ENCODE measurements at regions not wholly inside any gene's neighbourhood (a gene's known extent, or its start where the extent isn't known, plus 50 kb on each side); places are given as distances from the start of the nearest gene placed in this dataset.

DNA sequence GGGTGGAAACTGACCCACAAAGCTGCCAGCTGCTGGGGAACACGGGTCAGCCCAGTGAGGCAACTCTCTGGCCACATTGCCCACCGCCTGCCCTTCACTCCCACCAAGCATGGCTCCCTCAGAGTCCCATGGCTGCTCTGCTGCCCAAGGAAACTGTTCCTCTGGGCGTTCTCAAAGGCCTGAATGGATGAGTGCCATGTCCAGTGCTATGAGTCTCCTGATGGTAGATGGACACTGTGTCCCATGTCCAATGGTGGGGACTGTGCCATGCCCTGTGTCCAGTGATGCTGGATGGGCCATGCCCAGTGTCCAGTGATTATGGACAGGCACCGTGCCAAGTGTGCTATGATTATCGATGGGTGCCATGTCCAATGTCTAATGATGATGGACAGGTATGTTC, 88.8 kb downstream of the ANKRD10 start:
- Mint-ChIP-seq H3K36me3 (peaks cover 0 to 3% (median 0%) of the 10 kb centered on the region in 3 donors), H3K4me3 (no peak overlapping the region), H3K9me3 (no peaks in the 10 kb centered on the region), H3K4me1 (no peaks in the 10 kb centered on the region), H3K27me3 (ENCODE audit: low read depth in 3 of 3) (peaks cover 0 to 6% (median 1%) of the 10 kb centered on the region in 3 donors), H3K27ac (no peak overlapping the region)
- no peak for DNase-seq

DNA sequence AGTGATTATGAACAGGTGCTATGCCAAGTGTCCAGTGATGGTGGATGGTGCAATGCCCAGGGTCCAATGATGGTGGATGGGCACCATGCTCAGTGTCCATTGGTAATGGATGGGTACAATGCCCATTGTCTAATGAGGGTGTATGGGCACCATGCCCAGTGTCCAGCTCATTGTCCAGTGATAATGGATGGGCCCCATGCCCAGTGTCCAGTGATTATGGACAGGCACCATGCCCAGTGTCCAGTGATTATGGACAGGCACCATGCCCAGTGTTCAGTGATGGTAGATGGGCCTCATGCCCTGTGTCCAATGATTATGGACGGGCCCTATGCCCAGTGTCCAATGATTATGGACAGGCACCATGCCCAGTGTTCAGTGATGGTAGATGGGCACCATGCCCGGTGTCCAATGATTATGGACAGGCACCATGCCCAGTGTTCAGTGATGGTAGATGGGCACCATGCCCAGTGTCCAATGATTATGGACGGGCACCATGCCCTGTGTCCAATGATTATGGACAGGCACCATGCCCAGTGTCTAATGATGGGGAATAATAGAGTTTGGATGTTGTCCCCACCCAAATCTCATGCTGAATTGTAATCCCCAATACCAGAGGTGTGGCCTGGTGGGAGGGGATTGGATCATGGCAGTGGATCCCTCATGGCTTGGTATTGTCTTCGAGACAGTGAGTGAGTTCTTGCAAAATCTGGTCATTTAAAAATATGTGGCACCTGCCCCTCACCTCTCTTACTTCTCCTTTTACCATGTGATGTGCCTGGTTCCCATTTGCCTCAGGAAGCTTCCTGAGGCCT, 87.8 kb downstream of the ANKRD10 start:
- Mint-ChIP-seq H3K4me3 (no peak overlapping the region), H3K27ac (no peak overlapping the region), H3K27me3 (ENCODE audit: low read depth in 3 of 3) (peaks cover under 1 to 6% (median 1%) of the 10 kb centered on the region in 3 donors), H3K36me3 (peaks cover 0 to 3% (median 0%) of the 10 kb centered on the region in 3 donors), H3K9me3 (no peaks in the 10 kb centered on the region), H3K4me1 (no peaks in the 10 kb centered on the region)
- DNase-seq, result no peak
